Activated T-helper 1 cell treated with anti-CD3 and anti-CD28 coated beads, Interleukin-2, amount 50 U/mL, for 16 hours (primary cell): ENCODE measurements at regions not wholly inside any gene's neighbourhood (a gene's known extent, or its start where the extent isn't known, plus 50 kb on each side); places are given as distances from the start of the nearest gene placed in this dataset.
"Not testable (repeated sequence)": the region's sequence is repeated elsewhere in the genome, so short reads cannot be mapped to it uniquely, and the experiment has no call there.

Experiments
- DNase-seq, 2 donors: peaks; one replicate each; pipeline ENCODE4 v3.0.0-alpha.2; 2020; ENCODE audit warnings: low read depth in 1 of 2, low spot score in 1 of 2

DNA sequence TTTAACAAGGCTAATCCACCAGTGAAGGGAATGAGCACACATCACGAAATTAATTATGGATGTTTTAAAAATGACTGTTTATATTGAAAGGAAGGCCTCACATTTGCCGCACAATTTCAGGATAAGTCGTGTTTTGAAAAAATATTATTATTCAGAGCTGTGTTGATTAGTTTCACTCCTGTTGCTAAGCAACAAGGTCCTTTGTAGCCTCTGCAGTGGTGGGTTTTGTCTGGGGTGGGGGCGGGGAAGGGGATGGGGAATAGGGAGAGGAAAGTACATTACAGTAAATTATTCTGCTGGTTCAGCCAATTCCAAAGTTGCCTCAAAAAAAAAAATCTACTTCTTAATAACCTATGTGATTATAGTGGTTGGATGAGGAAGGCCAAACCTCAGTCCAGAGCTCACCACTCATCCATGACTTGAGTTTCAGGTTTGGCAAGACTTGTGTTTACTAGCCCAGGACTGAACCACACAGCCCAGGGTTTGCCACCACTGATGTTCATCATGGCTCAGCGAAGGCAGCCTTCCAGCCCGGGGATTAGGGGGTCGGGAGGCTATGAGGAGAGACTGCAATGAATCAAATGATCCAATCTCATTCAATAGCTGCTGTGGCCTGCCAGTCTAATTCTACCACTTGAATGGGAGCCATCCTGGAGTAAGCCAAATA lies 162.5 kb upstream of the ATP6AP2 start:
- DNase-seq: no peak

GRCh38 chrX:40415675-40416074 lies 165.1 kb upstream of the ATP6AP2 start:
- DNase-seq: no peak

- DNase-seq: no peak
Measured at GRCh38 chrX:40414335-40414734, 166.4 kb upstream of the ATP6AP2 start.

DNA sequence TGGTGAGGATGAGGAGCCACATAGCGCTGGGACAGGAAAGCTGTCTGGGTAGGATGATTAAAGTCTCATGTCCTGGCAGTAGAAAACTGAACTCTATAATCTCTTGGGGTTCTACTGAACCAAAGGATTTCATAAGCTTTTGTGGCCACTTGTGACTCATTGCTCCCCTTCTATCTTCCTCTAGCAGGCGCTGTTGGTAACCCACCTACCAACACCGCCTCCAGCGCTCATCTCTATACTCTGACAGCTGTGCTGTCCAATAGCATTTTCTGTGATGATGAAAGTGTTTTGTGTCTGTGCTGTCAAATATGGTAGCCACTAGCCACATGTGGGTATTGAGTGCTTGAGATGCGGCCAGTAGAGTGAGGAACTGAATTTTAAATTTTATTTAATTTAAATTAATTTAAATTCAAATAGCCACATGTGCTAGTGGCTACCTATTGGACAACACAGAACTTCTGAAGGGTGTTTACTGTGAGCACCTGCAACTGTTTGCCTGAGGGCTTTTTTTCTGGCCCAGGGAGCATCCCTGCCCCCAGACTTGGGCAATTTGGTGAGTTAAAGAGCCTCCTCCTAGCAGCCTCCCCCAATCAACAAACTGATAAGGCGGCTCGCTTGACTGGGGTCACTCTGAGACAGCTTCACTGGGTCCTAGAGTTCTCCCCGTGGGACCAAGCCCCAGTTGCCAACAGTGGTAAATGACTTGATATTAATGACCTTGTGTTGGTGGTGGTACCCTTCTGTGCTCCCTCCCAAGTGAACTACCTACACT lies 169.2 kb upstream of the ATP6AP2 start:
- no peak for DNase-seq

- DNase-seq: no peak
Measured at GRCh38 chrX:40410859-40411258, 169.9 kb upstream of the ATP6AP2 start.

DNA sequence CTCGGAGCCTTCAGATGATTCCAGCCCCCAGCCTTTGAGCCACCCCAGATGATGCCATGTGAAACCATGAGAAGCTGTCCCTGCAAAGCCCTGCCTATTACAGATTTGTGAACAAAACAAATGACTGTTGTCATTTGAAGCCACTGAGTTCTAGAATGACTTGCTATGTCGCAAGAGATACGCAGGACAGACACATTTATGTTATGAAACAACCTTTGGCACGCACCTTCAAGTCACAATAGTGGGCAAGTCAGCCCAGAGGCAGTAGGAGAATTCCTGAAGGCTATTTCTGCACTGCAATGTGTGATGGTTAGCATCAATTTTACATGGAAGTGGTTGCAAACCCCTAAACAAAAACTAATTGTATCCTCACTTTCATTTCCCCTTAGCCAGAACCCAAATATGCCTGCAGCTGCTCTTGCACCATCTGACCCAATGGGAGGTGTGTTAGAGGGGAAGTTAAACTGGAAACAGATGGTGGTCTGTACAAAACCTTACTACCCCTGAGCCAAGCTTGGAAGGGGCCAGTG lies 174.4 kb upstream of the ATP6AP2 start:
- no peak for DNase-seq

- no peak for DNase-seq
Measured at GRCh38 chrX:40405399-40405798, 175.4 kb upstream of the ATP6AP2 start.

DNA sequence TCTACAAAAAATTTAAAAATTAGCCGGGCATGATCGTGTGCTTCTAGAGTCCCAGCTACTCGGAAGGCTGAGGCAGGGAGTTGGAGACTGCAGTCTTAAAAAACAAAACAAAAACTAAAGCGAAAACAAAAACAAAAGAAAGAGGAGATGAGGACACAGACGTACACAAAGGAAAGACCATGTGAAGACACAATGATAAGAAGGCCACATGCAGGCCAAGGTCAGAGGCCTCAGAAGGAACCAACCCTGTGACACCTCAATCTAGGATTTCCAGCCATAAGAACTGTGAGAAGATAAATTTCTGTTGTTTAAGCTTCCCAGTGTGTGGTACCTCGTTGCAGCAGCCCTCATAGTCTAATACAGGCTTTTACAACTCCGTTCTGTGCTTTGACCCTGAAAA lies 177.0 kb upstream of the ATP6AP2 start:
- DNase-seq: no peak

DNA sequence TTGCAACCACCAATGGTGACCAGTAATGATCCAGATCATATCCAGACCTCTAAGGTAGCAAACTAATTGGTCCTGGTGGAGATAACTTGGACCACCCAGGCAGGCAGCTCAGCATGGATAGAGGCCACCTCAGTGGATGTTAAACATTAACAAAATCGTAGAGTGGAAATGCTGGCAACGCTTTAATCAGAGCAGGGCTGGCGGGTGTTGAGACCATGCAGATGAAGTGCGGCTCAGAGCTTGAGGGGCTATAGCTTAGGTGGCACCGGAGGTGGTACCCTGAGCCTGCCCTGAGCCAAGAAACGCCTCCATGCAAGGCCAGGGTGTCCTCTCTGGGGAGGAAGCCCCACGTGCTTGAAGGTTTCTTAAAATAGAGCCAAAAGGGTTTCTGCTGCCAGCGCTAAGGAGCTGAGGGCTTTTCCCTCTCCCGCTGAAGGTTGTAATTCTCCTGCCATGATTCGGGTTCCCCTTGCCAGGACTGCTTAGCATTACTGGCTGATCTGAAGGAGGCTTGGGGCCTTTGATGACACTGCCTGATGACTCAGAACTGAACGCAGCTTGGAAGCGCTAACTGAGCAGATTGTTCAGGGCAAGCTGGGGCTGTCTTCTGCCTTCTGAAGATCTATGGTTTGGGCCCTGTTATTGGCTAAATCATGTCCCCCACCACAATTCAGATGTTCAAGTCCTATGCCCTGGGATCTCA lies 177.8 kb upstream of the ATP6AP2 start:
- DNase-seq: no peak

- no peak for DNase-seq
Measured at GRCh38 chrX:40395102-40395501, 185.7 kb upstream of the ATP6AP2 start.

- no peak for DNase-seq
Measured at GRCh38 chrX:40394302-40394701, 186.5 kb upstream of the ATP6AP2 start.

GRCh38 chrX:40392599-40392998 lies 188.2 kb upstream of the ATP6AP2 start:
- DNase-seq: no peak

DNA sequence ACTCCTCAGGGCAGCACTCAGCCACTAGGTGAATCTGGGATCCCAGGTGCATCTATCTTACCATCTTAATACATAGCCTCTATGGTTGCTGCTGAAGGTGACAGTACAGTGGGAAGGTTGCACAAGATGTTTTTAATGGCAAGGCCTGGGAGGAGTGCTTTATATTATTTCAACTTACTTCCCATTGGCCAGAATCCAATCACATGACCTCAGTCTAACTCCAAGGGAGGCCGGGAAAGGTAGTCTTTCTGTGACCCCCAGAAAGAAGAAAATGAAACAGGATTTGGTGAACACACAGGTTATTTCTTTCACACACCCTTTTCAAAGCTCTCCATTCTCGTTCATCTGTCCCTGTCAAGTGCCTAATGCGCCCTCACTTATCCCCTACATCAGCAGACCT lies 189.1 kb upstream of the ATP6AP2 start:
- DNase-seq: no peak

DNA sequence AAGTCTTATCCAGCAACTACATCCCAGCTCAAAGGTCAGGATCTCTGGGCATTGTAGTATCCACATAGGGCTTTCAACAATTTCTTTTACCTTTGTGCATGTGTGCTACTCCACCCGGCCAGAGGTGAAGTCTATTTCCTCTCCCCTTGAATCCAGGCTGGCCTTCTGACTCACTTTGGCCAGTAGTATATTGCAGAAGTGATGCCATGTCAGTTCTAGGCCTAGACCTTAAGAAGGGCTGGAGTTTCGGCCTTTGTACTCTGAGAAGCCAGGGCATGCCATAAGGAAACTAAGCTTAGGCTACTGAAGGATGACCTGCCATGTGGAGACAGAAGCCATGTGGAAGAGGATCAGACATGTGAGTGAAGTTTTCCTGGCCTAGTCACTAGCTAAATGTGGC lies 191.2 kb upstream of the ATP6AP2 start:
- no peak for DNase-seq

- DNase-seq: no peak
Measured at GRCh38 chrX:40388441-40388840, 192.3 kb upstream of the ATP6AP2 start.

DNA sequence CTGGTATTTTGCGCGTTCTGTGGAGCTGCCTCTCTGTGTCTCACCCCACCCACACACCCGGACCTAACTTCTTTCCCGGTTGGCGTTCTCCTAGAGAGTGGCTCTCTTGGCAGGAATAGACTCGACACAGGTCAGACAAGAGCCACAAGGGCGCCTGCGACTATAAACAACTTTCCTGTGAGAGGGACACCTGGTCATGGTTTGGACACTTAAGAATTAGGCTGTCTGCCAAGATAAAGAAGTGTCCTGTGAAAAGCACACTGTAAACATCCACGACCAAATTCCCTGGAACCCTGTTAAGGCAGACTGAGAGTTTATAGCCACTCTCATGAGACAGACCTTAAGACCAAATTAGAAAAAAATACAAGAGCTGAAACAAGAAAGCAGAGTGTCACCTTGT lies 192.9 kb upstream of the ATP6AP2 start:
- not testable (repeated sequence) for DNase-seq

DNA sequence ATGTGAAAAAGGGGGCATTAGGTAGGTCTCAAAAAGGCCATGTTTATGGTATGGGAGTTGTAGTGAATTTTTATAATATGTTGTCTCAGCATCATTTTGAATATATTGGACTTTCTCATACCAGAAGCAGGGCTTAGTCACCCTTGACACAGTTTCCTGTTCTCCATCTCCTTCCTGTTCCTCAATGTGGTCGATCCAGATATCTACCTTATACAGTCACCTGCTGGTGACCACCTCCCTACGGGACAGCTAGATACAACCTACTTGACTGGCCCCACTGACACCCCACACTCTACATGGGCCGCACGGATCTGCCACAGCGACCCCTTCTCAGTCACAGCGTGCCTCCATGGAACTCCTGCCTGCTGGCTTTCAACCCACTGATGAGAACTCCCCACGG lies 193.5 kb upstream of the ATP6AP2 start:
- DNase-seq: not testable (repeated sequence)

- DNase-seq: no peak
Measured at GRCh38 chrX:40385682-40386081, 195.1 kb upstream of the ATP6AP2 start.

GRCh38 chrX:40385256-40385655 lies 195.5 kb upstream of the ATP6AP2 start:
- no peak for DNase-seq

DNA sequence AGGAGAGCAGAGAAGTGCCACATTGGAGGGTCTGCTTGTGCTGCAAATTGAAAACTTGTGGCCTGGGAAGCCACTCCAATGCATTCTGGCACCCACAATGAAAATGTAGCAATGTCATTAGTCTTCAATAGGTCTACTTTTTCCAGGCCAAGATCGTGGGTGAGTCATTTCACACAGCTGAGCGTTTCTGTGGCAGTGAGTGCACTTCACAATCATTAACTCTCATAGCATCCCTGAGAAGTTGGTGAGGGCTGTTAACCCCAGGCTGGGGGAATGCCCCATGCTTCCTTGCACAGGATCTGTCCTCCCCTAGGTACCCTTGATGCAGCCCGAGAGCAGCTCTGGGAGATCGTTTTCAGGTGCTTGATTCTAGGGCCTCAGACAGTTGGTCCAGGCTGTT lies 196.8 kb upstream of the ATP6AP2 start:
- DNase-seq: no peak

DNA sequence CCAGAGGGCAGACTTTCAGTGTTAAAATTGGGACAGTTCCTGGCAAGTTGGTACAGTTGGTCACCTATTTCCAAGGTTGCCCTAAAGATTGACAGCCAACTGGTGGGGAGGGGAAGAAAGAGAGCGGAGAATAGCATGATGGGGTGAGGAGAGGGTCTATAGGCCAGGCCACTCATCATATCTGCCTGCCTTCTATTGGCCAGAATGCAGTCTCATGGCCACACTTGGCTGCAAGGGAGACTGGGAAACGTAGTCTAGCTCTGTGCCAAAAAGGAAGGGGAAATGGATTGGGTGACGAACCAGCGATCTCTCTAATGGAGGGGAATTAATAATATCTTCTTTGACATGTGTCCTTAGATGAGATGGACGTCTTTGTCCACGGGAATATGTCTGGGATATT lies 197.4 kb upstream of the ATP6AP2 start:
- DNase-seq: no peak
